B cell (primary cell): ENCODE measurements at regions not wholly inside any gene's neighbourhood (a gene's known extent, or its start where the extent isn't known, plus 50 kb on each side); places are given as distances from the start of the nearest gene placed in this dataset.

Experiments
- ATAC-seq: fragments of 200-7000 bp; cut with Tn5 transposase; one replicate; pipeline ENCODE4 v1.10.0; 2021; ENCODE audit warnings: low read depth, mild to moderate bottlenecking, moderate number of reproducible peaks, moderate library complexity
- CTCF ChIA-PET: fragments of 350-600 bp; sonication (Branson Sonifier 250); formaldehyde crosslinking; loops from one replicate; lab custom pipeline; 2021; ENCODE audit warnings: antibody characterized with exemption, inconsistent platforms; lab: Charles Lee
- POLR2A ChIA-PET: fragments of 350-600 bp; sonication (Branson Sonifier 250); formaldehyde crosslinking; loops from one replicate; lab custom pipeline; 2021; ENCODE audit warnings: antibody characterized with exemption; lab: Charles Lee
- DNase-seq: peaks from one replicate; pipeline ENCODE4 v3.0.0; 2013
- H2AFZ ChIP-seq: 2 replicates; pipeline ENCODE4 v1.6.1; 2012; ENCODE audit warnings: mild to moderate bottlenecking, low read depth, low read length; ENCODE audit not compliant: insufficient read depth, poor library complexity, severe bottlenecking
- H3K27ac ChIP-seq, 2 donors: 1 replicate in 1 of 2; 2 replicates in 1 of 2; pipeline ENCODE4 v1.5.1; 2012 to 2013; ENCODE audit warnings: low read length in 2 of 2, mild to moderate bottlenecking in 2 of 2, moderate library complexity in 1 of 2
- H3K27me3 ChIP-seq, 4 experiments: fragments of 200-600 bp in 1 of 4; sonication (generic) in 1 of 4; replicated peaks in 1 of 4; 1 replicate in 2 of 4; 2 replicates in 2 of 4; pipeline versions ENCODE4 v1.6.1 to v1.7.0; 2013 to 2016; ENCODE audit warnings: low read length in 3 of 4, mild to moderate bottlenecking in 2 of 4, mixed read lengths in 1 of 4, moderate library complexity in 1 of 4; ENCODE audit not compliant: insufficient read depth in 4 of 4, control insufficient read depth in 3 of 4; ENCODE audit errors: control extremely low read depth in 1 of 4
- H3K36me3 ChIP-seq, 2 experiments: replicated peaks in 1 of 2; 1 replicate in 1 of 2; 2 replicates in 1 of 2; pipeline versions ENCODE4 v1.6.1 to v1.7.1; 2013; ENCODE audit warnings: low read length in 1 of 2; ENCODE audit not compliant: insufficient read depth in 2 of 2, control insufficient read depth in 1 of 2; ENCODE audit errors: control extremely low read depth in 1 of 2, extremely low read depth in 1 of 2
- H3K4me1 ChIP-seq, 2 donors: fragments of 200-600 bp in 1 of 2; sonication (generic) in 1 of 2; 1 replicate in 1 of 2; 2 replicates in 1 of 2; pipeline versions ENCODE4 v1.5.1 to v1.6.1; 2013 to 2017; ENCODE audit warnings: low read length in 2 of 2; ENCODE audit not compliant: control insufficient read depth in 2 of 2, insufficient read depth in 2 of 2
- H3K4me2 ChIP-seq: replicated peaks from 2 replicates; pipeline ENCODE3; 2012; ENCODE audit warnings: mild to moderate bottlenecking, low read depth, low read length; ENCODE audit not compliant: poor library complexity, severe bottlenecking
- H3K4me3 ChIP-seq, 5 experiments: fragments of 200-600 bp in 1 of 5; sonication (generic) in 1 of 5; 1 replicate in 3 of 5; 2 replicates in 2 of 5; pipeline versions ENCODE4 v1.5.1 to v1.7.0; 2011 to 2016; ENCODE audit warnings: low read length in 4 of 5, mild to moderate bottlenecking in 4 of 5, low read depth in 2 of 5, control low read depth in 1 of 5, moderate library complexity in 1 of 5; ENCODE audit not compliant: insufficient read depth in 1 of 5; ENCODE audit errors: control extremely low read depth in 1 of 5, extremely low read depth in 1 of 5
- H3K79me2 ChIP-seq: fragments of 200-600 bp; sonication (generic); one replicate; pipeline ENCODE4 v1.6.0; 2016; ENCODE audit warnings: low read length; ENCODE audit not compliant: control insufficient read depth, insufficient read depth
- H3K9ac ChIP-seq: fragments of 200-600 bp; sonication (generic); 2 replicates; pipeline ENCODE4 v1.6.1; 2017; ENCODE audit warnings: mild to moderate bottlenecking, low read length, moderate library complexity
- H3K9me3 ChIP-seq, 3 donors: one replicate each; pipeline versions ENCODE4 v1.6.1 to v1.7.1; 2013; ENCODE audit warnings: low read length in 2 of 3; ENCODE audit not compliant: control insufficient read depth in 2 of 3, insufficient read depth in 1 of 3; ENCODE audit errors: control extremely low read depth in 1 of 3
- H4K20me1 ChIP-seq: 2 replicates; pipeline ENCODE4 v1.6.0; 2012; ENCODE audit warnings: mild to moderate bottlenecking, low read length; ENCODE audit not compliant: insufficient read depth, control insufficient read depth, poor library complexity, severe bottlenecking
- H3K27ac Mint-ChIP-seq: one replicate; pipeline ENCODE4 v1.8.0; 2021; ENCODE audit warnings: mixed read lengths
- H3K27me3 Mint-ChIP-seq: one replicate; pipeline ENCODE4 v1.8.0; 2021; ENCODE audit warnings: mixed read lengths
- H3K4me1 Mint-ChIP-seq: one replicate; pipeline ENCODE4 v1.8.0; 2021; ENCODE audit warnings: mixed read lengths
- H3K4me3 Mint-ChIP-seq: one replicate; pipeline ENCODE4 v1.8.0; 2021; ENCODE audit warnings: mixed read lengths
- H3K9me3 Mint-ChIP-seq: one replicate; pipeline ENCODE4 v1.8.0; 2022; ENCODE audit warnings: mixed read lengths; ENCODE audit not compliant: insufficient read depth
- CTCF ChIP-seq: fragments of 200-600 bp; IDR thresholded peaks from one replicate; pipeline ENCODE4 v1.8.0; 2022; ENCODE audit warnings: antibody characterized with exemption, mild to moderate bottlenecking
- EZH2 ChIP-seq: IDR thresholded peaks from 2 replicates; pipeline ENCODE4 v1.6.1; 2012; ENCODE audit warnings: borderline replicate concordance, low read depth, mild to moderate bottlenecking, moderate library complexity, low read length; ENCODE audit not compliant: insufficient read depth, poor library complexity, severe bottlenecking
- WGBS: methylation state at CpG from one replicate; pipeline ENCODE4 v1.1.5; 2013; ENCODE audit warnings: missing lambda C conversion rate; ENCODE audit not compliant: insufficient coverage; 5-methylcytosine and 5-hydroxymethylcytosine counted together
- intact Hi-C: fragments of 100-400 bp; cut with micrococcal nuclease; formaldehyde crosslinking; loops from one replicate; pipeline ENCODE4 v1.10.0; 2022

- no peak overlapping the region for H2AFZ ChIP-seq
- intact Hi-C loops: no loop called here
- ChIA-PET CTCF (interaction anchor here (0.7 kb wide), 1 partner anchor 18 kb away, joined by 3 read pairs; no protein-coding TSS in a partner anchor), POLR2A (no interaction called here)
- H3K27me3 ChIP-seq: no peaks in the 10 kb centered on the region
- no peaks in the 10 kb centered on the region for H3K36me3 ChIP-seq
- no peaks in the 10 kb centered on the region for H3K9me3 ChIP-seq
- no peaks in the 10 kb centered on the region for H3K4me1 Mint-ChIP-seq
- no peak overlapping the region for H3K4me3 Mint-ChIP-seq
- H3K27me3 Mint-ChIP-seq: no peaks in the 10 kb centered on the region
- ATAC-seq (no peak), DNase-seq (no peak)
- H4K20me1 ChIP-seq: no peaks in the 10 kb centered on the region
- no peak for TF ChIP-seq EZH2
- TF ChIP-seq CTCF: no peak
- 44% methylated on average over 3 of the region's 5 CpGs for WGBS
- no peak overlapping the region for H3K4me2 ChIP-seq
- H3K27ac Mint-ChIP-seq: no peak overlapping the region
- no peak overlapping the region for H3K4me3 ChIP-seq
- no peak overlapping the region for H3K9ac ChIP-seq
- no peak overlapping the region for H3K27ac ChIP-seq
- H3K9me3 Mint-ChIP-seq: no peaks in the 10 kb centered on the region
- H3K4me1 ChIP-seq: no peaks in the 10 kb centered on the region
- H3K79me2 ChIP-seq: no peaks in the 10 kb centered on the region
These were observed 204.7 kb upstream of the ITGA4 start for GRCh38 chr2:181252262-181253148.

GRCh38 chr2:181253438-181253837, 203.7 kb upstream of the ITGA4 start:
- Histone ChIP-seq H2AFZ (no peak overlapping the region), H3K79me2 (no peaks in the 10 kb centered on the region), H3K4me2 (no peak overlapping the region), H3K27me3 (no peaks in the 10 kb centered on the region), H3K9me3 (no peaks in the 10 kb centered on the region), H4K20me1 (no peaks in the 10 kb centered on the region), H3K4me1 (no peaks in the 10 kb centered on the region), H3K9ac (no peak overlapping the region), H3K36me3 (no peaks in the 10 kb centered on the region), H3K4me3 (no peak overlapping the region), H3K27ac (no peak overlapping the region)
- no peaks in the 10 kb centered on the region for H3K4me1 Mint-ChIP-seq
- intact Hi-C loops: no loop called here
- no peaks in the 10 kb centered on the region for H3K27me3 Mint-ChIP-seq
- WGBS: 100% methylated on average over 2 of the region's 3 CpGs
- CTCF ChIA-PET: no interaction called here
- H3K9me3 Mint-ChIP-seq: no peaks in the 10 kb centered on the region
- POLR2A ChIA-PET: no interaction called here
- ATAC-seq: no peak
- no peak for DNase-seq
- H3K4me3 Mint-ChIP-seq: no peak overlapping the region
- H3K27ac Mint-ChIP-seq: no peak overlapping the region
- no peak for TF ChIP-seq EZH2
- TF ChIP-seq CTCF: no peak
